ENCODE measurements at regions not wholly inside any gene's neighbourhood (a gene's known extent, or its start where the extent isn't known, plus 50 kb on each side); places are given as distances from the start of the nearest gene placed in this dataset.

- Histone ChIP-seq H3K79me2 (ENCODE audit: control insufficient read depth, insufficient read depth, low read length) (no peaks in the 10 kb centered on the region), H3K9ac (ENCODE audit: insufficient read depth in 1 of 2, low read depth in 2 of 2, low read length in 2 of 2) (no peak overlapping the region), H2AFZ (ENCODE audit: low read depth, low read length) (no peak overlapping the region), H4K20me1 (replicated peaks; ENCODE audit: control insufficient read depth, insufficient read depth, low read length) (no peaks in the 10 kb centered on the region), H3K9me1 (ENCODE audit: control insufficient read depth, insufficient read depth, low read length) (no peaks in the 10 kb centered on the region), H3K27me3 (ENCODE audit: control insufficient read depth in 2 of 2, insufficient read depth in 2 of 2, low read length in 2 of 2) (no peaks in the 10 kb centered on the region), H3K4me1 (replicated peaks in 1 of 2; ENCODE audit: control insufficient read depth in 2 of 2, insufficient read depth in 2 of 2, low read length in 2 of 2) (no peaks in the 10 kb centered on the region), H3K4me2 (ENCODE audit: insufficient read depth, low read length) (no peak overlapping the region), H3K9me3 (replicated peaks; ENCODE audit: control insufficient read depth, insufficient read depth, low read depth, low read length) (no peaks in the 10 kb centered on the region), H3K36me3 (ENCODE audit: control insufficient read depth, insufficient read depth, low read length) (no peaks in the 10 kb centered on the region), H3K27ac (ENCODE audit: extremely low read depth, low read depth, low read length) (no peak overlapping the region), H3K4me3 (no peak overlapping the region)
- FAIRE-seq (no peak), DNase-seq (ENCODE audit: extremely low read depth in 1 of 4, low spot score in 3 of 4) (no peak), ATAC-seq (no peak)
- no peak for TF ChIP-seq STAT5A (IDR thresholded peaks at IDR 0.05; ENCODE audit: borderline replicate concordance, low read length)
- TF ChIP-seq ZNF316 (IDR thresholded peaks at IDR 0.05): peak; percentile 19; the same call in 1 of the 2 replicates
- CTCF ChIA-PET (ENCODE audit: low intra/inter-chr PET ratio): no interaction called here
- in situ Hi-C loops (cut with MboI) (no loop called here), intact Hi-C loops (cut with micrococcal nuclease) (no loop called here)
- BruUV-seq (replicated peaks): no TSS peak
- WGBS (ENCODE audit: insufficient coverage, low coverage, missing lambda C conversion rate): 0% methylated on average over 4 of the region's 4 CpGs
- POLR2A ChIA-PET: no interaction called here
Observed at GRCh38 chr7:53600296-53600695, 564.9 kb downstream of the POM121L12 start.

GRCh38 chr7:53602817-53603418, 567.5 kb downstream of the POM121L12 start:
- TF ChIP-seq ZNF280B (CRISPR knock-in tag; IDR thresholded peaks at IDR 0.05): no peak
- TF ChIP-seq ARNT (IDR thresholded peaks at IDR 0.05): no peak
- TF ChIP-seq KLF6 (CRISPR knock-in tag; IDR thresholded peaks at IDR 0.05; ENCODE audit: borderline replicate concordance): no peak
- no peaks in the 10 kb centered on the region for H4K20me1 ChIP-seq (replicated peaks; ENCODE audit: control insufficient read depth, insufficient read depth, low read length)
- H3K9me1 ChIP-seq (ENCODE audit: control insufficient read depth, insufficient read depth, low read length): no peaks in the 10 kb centered on the region
- no TSS peak for BruUV-seq (replicated peaks)
- ChIA-PET CTCF (ENCODE audit: low intra/inter-chr PET ratio) (no interaction called here), POLR2A (no interaction called here)
- H3K9me3 ChIP-seq (replicated peaks; ENCODE audit: control insufficient read depth, insufficient read depth, low read depth, low read length): no peaks in the 10 kb centered on the region
- no peaks in the 10 kb centered on the region for H3K4me1 ChIP-seq (replicated peaks in 1 of 2; ENCODE audit: control insufficient read depth in 2 of 2, insufficient read depth in 2 of 2, low read length in 2 of 2)
- H2AFZ ChIP-seq (ENCODE audit: low read depth, low read length): no peak overlapping the region
- DNase-seq (ENCODE audit: extremely low read depth in 1 of 4, low spot score in 3 of 4): no peak
- no peak overlapping the region for H3K4me2 ChIP-seq (ENCODE audit: insufficient read depth, low read length)
- 0% methylated on average over 6 of the region's 6 CpGs for WGBS (ENCODE audit: insufficient coverage, low coverage, missing lambda C conversion rate)
- no peaks in the 10 kb centered on the region for H3K27me3 ChIP-seq (ENCODE audit: control insufficient read depth in 2 of 2, insufficient read depth in 2 of 2, low read length in 2 of 2)
- in situ Hi-C loops (cut with MboI) (no loop called here), intact Hi-C loops (cut with micrococcal nuclease) (no loop called here)
- H3K4me3 ChIP-seq: no peak overlapping the region
- no peak for FAIRE-seq
- no peak for ATAC-seq
- no peaks in the 10 kb centered on the region for H3K36me3 ChIP-seq (ENCODE audit: control insufficient read depth, insufficient read depth, low read length)
- H3K9ac ChIP-seq (ENCODE audit: insufficient read depth in 1 of 2, low read depth in 2 of 2, low read length in 2 of 2): no peak overlapping the region
- H3K79me2 ChIP-seq (ENCODE audit: control insufficient read depth, insufficient read depth, low read length): no peaks in the 10 kb centered on the region
- no peak overlapping the region for H3K27ac ChIP-seq (ENCODE audit: extremely low read depth, low read depth, low read length)
